ENCODE measurements at regions not wholly inside any gene's neighbourhood (a gene's known extent, or its start where the extent isn't known, plus 50 kb on each side); places are given as distances from the start of the nearest gene placed in this dataset.
"Not testable (repeated sequence)": the region's sequence is repeated elsewhere in the genome, so short reads cannot be mapped to it uniquely, and the experiment has no call there.

GRCh38 chr7:76133839-76134238 lies 67.9 kb upstream of the SRRM3 start:
- no peaks in the 10 kb centered on the region for H3K27me3 ChIP-seq (ENCODE audit: control insufficient read depth, insufficient read depth, low read length)
- no peaks in the 10 kb centered on the region for H3K36me3 ChIP-seq (ENCODE audit: control insufficient read depth, insufficient read depth, low read length)
- DNase-seq (ENCODE audit: low read depth), result no peak
- H3K4me3 ChIP-seq (ENCODE audit: low read depth, low read length), result no peak overlapping the region
- no peak for TF ChIP-seq CTCF (IDR thresholded peaks at IDR 0.05; ENCODE audit: insufficient read depth, low read length, poor library complexity, severe bottlenecking)

- DNase-seq (ENCODE audit: low read depth); H3K4me3 ChIP-seq (ENCODE audit: low read depth, low read length); H3K36me3 ChIP-seq (ENCODE audit: control insufficient read depth, insufficient read depth, low read length); H3K27me3 ChIP-seq (ENCODE audit: control insufficient read depth, insufficient read depth, low read length): not testable (repeated sequence)
Measured at GRCh38 chr7:76135263-76135662, 66.4 kb upstream of the SRRM3 start.

- not testable (repeated sequence) for H3K27me3 ChIP-seq (ENCODE audit: control insufficient read depth, insufficient read depth, low read length); H3K36me3 ChIP-seq (ENCODE audit: control insufficient read depth, insufficient read depth, low read length); H3K4me3 ChIP-seq (ENCODE audit: low read depth, low read length); DNase-seq (ENCODE audit: low read depth)
Measured at GRCh38 chr7:76138577-76139313, 63.0 kb upstream of the SRRM3 start.

- no peak for DNase-seq (ENCODE audit: low read depth)
- Histone ChIP-seq H3K27me3 (ENCODE audit: control insufficient read depth, insufficient read depth, low read length) (no peaks in the 10 kb centered on the region), H3K4me3 (ENCODE audit: low read depth, low read length) (no peak overlapping the region), H3K36me3 (ENCODE audit: control insufficient read depth, insufficient read depth, low read length) (no peaks in the 10 kb centered on the region)
- no peak for TF ChIP-seq CTCF (IDR thresholded peaks at IDR 0.05; ENCODE audit: insufficient read depth, low read length, poor library complexity, severe bottlenecking)
Measured at GRCh38 chr7:76139670-76140069, 62.0 kb upstream of the SRRM3 start.

- not testable (repeated sequence) for H3K27me3 ChIP-seq (ENCODE audit: control insufficient read depth, insufficient read depth, low read length); DNase-seq (ENCODE audit: low read depth); H3K4me3 ChIP-seq (ENCODE audit: low read depth, low read length); H3K36me3 ChIP-seq (ENCODE audit: control insufficient read depth, insufficient read depth, low read length)
Measured at GRCh38 chr7:76140259-76140658, 61.4 kb upstream of the SRRM3 start.

GRCh38 chr7:76142861-76143260 lies 58.8 kb upstream of the SRRM3 start:
- no peak overlapping the region for H3K4me3 ChIP-seq (ENCODE audit: low read depth, low read length)
- H3K27me3 ChIP-seq (ENCODE audit: control insufficient read depth, insufficient read depth, low read length), result no peaks in the 10 kb centered on the region
- no peak for DNase-seq (ENCODE audit: low read depth)
- no peak for TF ChIP-seq CTCF (IDR thresholded peaks at IDR 0.05; ENCODE audit: insufficient read depth, low read length, poor library complexity, severe bottlenecking)
- no peaks in the 10 kb centered on the region for H3K36me3 ChIP-seq (ENCODE audit: control insufficient read depth, insufficient read depth, low read length)

GRCh38 chr7:76144664-76145270 lies 56.9 kb upstream of the SRRM3 start:
- not testable (repeated sequence) for H3K27me3 ChIP-seq (ENCODE audit: control insufficient read depth, insufficient read depth, low read length); H3K4me3 ChIP-seq (ENCODE audit: low read depth, low read length); DNase-seq (ENCODE audit: low read depth); H3K36me3 ChIP-seq (ENCODE audit: control insufficient read depth, insufficient read depth, low read length)

GRCh38 chr7:76146374-76146773 lies 55.3 kb upstream of the SRRM3 start:
- TF ChIP-seq CTCF (IDR thresholded peaks at IDR 0.05; ENCODE audit: insufficient read depth, low read length, poor library complexity, severe bottlenecking), result no peak
- no peak for DNase-seq (ENCODE audit: low read depth)
- H3K36me3 ChIP-seq (ENCODE audit: control insufficient read depth, insufficient read depth, low read length), result no peaks in the 10 kb centered on the region

GRCh38 chr7:76148947-76149346 lies 52.7 kb upstream of the SRRM3 start:
- H3K27me3 ChIP-seq (ENCODE audit: control insufficient read depth, insufficient read depth, low read length); DNase-seq (ENCODE audit: low read depth); H3K4me3 ChIP-seq (ENCODE audit: low read depth, low read length); H3K36me3 ChIP-seq (ENCODE audit: control insufficient read depth, insufficient read depth, low read length): not testable (repeated sequence)

More at GRCh38 chr7:76146374-76146773, 55.3 kb upstream of the SRRM3 start:
- Histone ChIP-seq H3K27me3 (ENCODE audit: control insufficient read depth, insufficient read depth, low read length) (peaks cover 8% of the 10 kb centered on the region), H3K4me3 (ENCODE audit: low read depth, low read length) (no peak overlapping the region)
